GM23338 (cell line): ENCODE measurements at regions not wholly inside any gene's neighbourhood (a gene's known extent, or its start where the extent isn't known, plus 50 kb on each side); places are given as distances from the start of the nearest gene placed in this dataset.
A peak's percentile ranks its signal among the peaks of the same experiment; 100 is the strongest.

ENCODE experiments used
- ATAC-seq: fragments of 200-7000 bp; cut with Tn5 transposase; 3 replicates; pipeline ENCODE4 v1.9.1; 2020
- DNase-seq: peaks from one replicate; pipeline ENCODE4 v3.0.0-alpha.2; 2015; ENCODE audit warnings: low spot score
- H2AFZ ChIP-seq: fragments of 200-600 bp; sonication (generic); 2 replicates; pipeline ENCODE4 v1.8.0; 2016; ENCODE audit warnings: antibody characterized with exemption, mild to moderate bottlenecking, moderate library complexity
- H3F3A ChIP-seq: fragments of 200-600 bp; sonication (generic); replicated peaks from 2 replicates; pipeline ENCODE4 v1.8.0; 2017; ENCODE audit warnings: antibody characterized with exemption, mixed run types, low read depth
- H3K27ac ChIP-seq: fragments of 200-600 bp; sonication (generic); 2 replicates; pipeline ENCODE4 v1.6.1; 2016; ENCODE audit warnings: low read depth
- H3K27me3 ChIP-seq: fragments of 200-600 bp; sonication (generic); 2 replicates; pipeline ENCODE4 v1.8.0; 2016; ENCODE audit warnings: mild to moderate bottlenecking, mixed run types, moderate library complexity; ENCODE audit not compliant: insufficient read depth
- H3K36me3 ChIP-seq: fragments of 200-600 bp; sonication (generic); 2 replicates; pipeline ENCODE4 v1.8.0; 2016; ENCODE audit warnings: mild to moderate bottlenecking; ENCODE audit not compliant: insufficient read depth
- H3K4me1 ChIP-seq: fragments of 200-600 bp; sonication (generic); 2 replicates; pipeline ENCODE4 v1.8.0; 2016; ENCODE audit warnings: mild to moderate bottlenecking, moderate library complexity; ENCODE audit not compliant: insufficient read depth
- H3K4me2 ChIP-seq: fragments of 200-600 bp; sonication (generic); 2 replicates; pipeline ENCODE4 v1.7.1; 2017; ENCODE audit warnings: mixed run types
- H3K4me3 ChIP-seq: fragments of 200-600 bp; sonication (generic); 2 replicates; pipeline ENCODE4 v1.6.1; 2016; ENCODE audit warnings: mixed run types
- H3K79me2 ChIP-seq: fragments of 200-600 bp; sonication (generic); replicated peaks from 2 replicates; pipeline ENCODE4 v1.8.0; 2017; ENCODE audit warnings: mild to moderate bottlenecking; ENCODE audit not compliant: insufficient read depth
- H3K9me2 ChIP-seq: fragments of 200-600 bp; sonication (generic); 2 replicates; pipeline ENCODE4 v1.8.0; 2017; ENCODE audit not compliant: insufficient read depth
- H4K20me1 ChIP-seq: fragments of 200-600 bp; sonication (generic); replicated peaks from 2 replicates; pipeline ENCODE4 v1.8.0; 2017; ENCODE audit warnings: mild to moderate bottlenecking; ENCODE audit not compliant: insufficient read depth
- H3K27ac Mint-ChIP-seq: 2 replicates; pipeline ENCODE4 v1.8.0; 2020; ENCODE audit warnings: inconsistent platforms, mild to moderate bottlenecking, moderate library complexity, mixed read lengths
- H3K27me3 Mint-ChIP-seq: 3 replicates; pipeline ENCODE4 v1.8.0; 2022; ENCODE audit warnings: low read depth, mild to moderate bottlenecking, moderate library complexity, mixed read lengths, inconsistent platforms; ENCODE audit not compliant: insufficient read depth, poor library complexity
- H3K36me3 Mint-ChIP-seq: 3 replicates; pipeline ENCODE4 v1.8.0; 2021; ENCODE audit warnings: low read depth, mild to moderate bottlenecking, inconsistent platforms, moderate library complexity, mixed read lengths
- H3K4me1 Mint-ChIP-seq: 3 replicates; pipeline ENCODE4 v1.8.0; 2020; ENCODE audit warnings: mild to moderate bottlenecking, inconsistent platforms, mixed read lengths
- H3K4me3 Mint-ChIP-seq: 3 replicates; pipeline ENCODE4 v1.8.0; 2021; ENCODE audit warnings: moderate library complexity, mild to moderate bottlenecking, inconsistent platforms, mixed read lengths
- H3K9me3 Mint-ChIP-seq: 3 replicates; pipeline ENCODE4 v1.8.0; 2020; ENCODE audit warnings: moderate library complexity, mild to moderate bottlenecking, inconsistent platforms, mixed read lengths
- CREB1 ChIP-seq: fragments of 250-450 bp; sonication (Bioruptor Pico); IDR thresholded peaks from 2 replicates; pipeline ENCODE4 v1.5.0; 2020; ENCODE audit warnings: low read depth, mild to moderate bottlenecking, moderate library complexity
- CTCF ChIP-seq, 2 experiments: fragments of 200-600 bp in 1 of 2; sonication (generic) in 1 of 2; conservative IDR thresholded peaks; 2 replicates each; pipeline versions ENCODE4 v1.5.1 to v1.6.1; 2016 to 2017; ENCODE audit warnings: antibody characterized with exemption in 2 of 2, low read depth in 2 of 2, mild to moderate bottlenecking in 2 of 2, moderate library complexity in 1 of 2
- ETS1 ChIP-seq: IDR thresholded peaks from 2 replicates; pipeline ENCODE4 v1.6.1; 2016; ENCODE audit warnings: antibody characterized with exemption
- EZH2 ChIP-seq: fragments of 200-600 bp; sonication (generic); IDR thresholded peaks from one replicate; pipeline ENCODE4 v1.8.0; 2017; ENCODE audit warnings: antibody characterized with exemption, mild to moderate bottlenecking, low read depth; ENCODE audit not compliant: unreplicated experiment
- POLR2AphosphoS5 ChIP-seq: IDR thresholded peaks from 2 replicates; pipeline ENCODE4 v1.6.1; 2016; ENCODE audit warnings: antibody characterized with exemption, low read depth
- REST ChIP-seq: IDR thresholded peaks from one replicate; pipeline ENCODE4 v1.6.1; 2018; ENCODE audit warnings: antibody characterized with exemption; ENCODE audit not compliant: unreplicated experiment
- ZNF114 ChIP-seq: fragments of 250-450 bp; sonication (Bioruptor Pico); IDR thresholded peaks from 2 replicates; pipeline ENCODE4 v1.5.0; 2020; ENCODE audit warnings: mild to moderate bottlenecking, moderate library complexity

GRCh38 chr2:172210599-172210998, 107.9 kb upstream of the DLX2 start:
- H3K27me3 ChIP-seq, result no peaks in the 10 kb centered on the region
- H3K9me3 Mint-ChIP-seq, result no peaks in the 10 kb centered on the region
- no peak for TF ChIP-seq CREB1
- no peak for TF ChIP-seq CTCF (conservative IDR thresholded peaks at IDR 0.05; ENCODE audit: low read depth in 2 of 2)
- no peak overlapping the region for H3K4me3 Mint-ChIP-seq
- H3F3A ChIP-seq, result no peaks in the 10 kb centered on the region
- H3K36me3 ChIP-seq, result no peaks in the 10 kb centered on the region
- ATAC-seq (no peak), DNase-seq (no peak)
- H3K4me1 Mint-ChIP-seq, result peaks cover 17% of the 10 kb centered on the region
- H3K27me3 Mint-ChIP-seq, result peaks cover 9% of the 10 kb centered on the region
- no peaks in the 10 kb centered on the region for H3K79me2 ChIP-seq
- no peaks in the 10 kb centered on the region for H4K20me1 ChIP-seq
- H3K4me2 ChIP-seq, result no peak overlapping the region
- no peak overlapping the region for H3K4me3 ChIP-seq
- H3K36me3 Mint-ChIP-seq, result no peaks in the 10 kb centered on the region
- no peak overlapping the region for H3K27ac Mint-ChIP-seq
- H3K4me1 ChIP-seq, result peaks cover 9% of the 10 kb centered on the region; the same call in 1 of the 2 replicates
- H2AFZ ChIP-seq, result no peak overlapping the region
- no peaks in the 10 kb centered on the region for H3K9me2 ChIP-seq
- no peak overlapping the region for H3K27ac ChIP-seq

GRCh38 chr2:172211512-172211911, 108.8 kb upstream of the DLX2 start:
- Mint-ChIP-seq H3K4me3 (no peak overlapping the region), H3K27me3 (peaks cover 9% of the 10 kb centered on the region), H3K27ac (no peak overlapping the region), H3K36me3 (no peaks in the 10 kb centered on the region), H3K4me1 (peaks cover 17% of the 10 kb centered on the region), H3K9me3 (no peaks in the 10 kb centered on the region)
- no peak for TF ChIP-seq CTCF (conservative IDR thresholded peaks at IDR 0.05; ENCODE audit: low read depth in 2 of 2)
- TF ChIP-seq EZH2, result no peak
- no peak for TF ChIP-seq ETS1
- no peak for TF ChIP-seq ZNF114
- no peak for TF ChIP-seq POLR2AphosphoS5
- no peak for TF ChIP-seq REST
- Histone ChIP-seq H3K4me3 (no peak overlapping the region), H3K4me1 (peaks cover 9% of the 10 kb centered on the region; the same call in 1 of the 2 replicates), H3K27ac (no peak overlapping the region), H3K4me2 (no peak overlapping the region), H3K9me2 (no peaks in the 10 kb centered on the region), H3K79me2 (no peaks in the 10 kb centered on the region), H3K27me3 (no peaks in the 10 kb centered on the region), H4K20me1 (no peaks in the 10 kb centered on the region), H3K36me3 (no peaks in the 10 kb centered on the region), H3F3A (no peaks in the 10 kb centered on the region), H2AFZ (0 out of 2 replicates have a peak overlapping the region, but pooled peaks have one; percentile 23)
- ATAC-seq, result no peak
- DNase-seq, result no peak
